H1 (cell line): ENCODE measurements at regions not wholly inside any gene's neighbourhood (a gene's known extent, or its start where the extent isn't known, plus 50 kb on each side); places are given as distances from the start of the nearest gene placed in this dataset.

Source experiments
- POLR2A ChIP-seq, 2 experiments: IDR thresholded peaks; 1 replicate in 1 of 2; 2 replicates in 1 of 2; pipeline ENCODE4 v1.6.1; 2011; ENCODE audit warnings: low read depth in 2 of 2, low read length in 2 of 2, mild to moderate bottlenecking in 2 of 2; ENCODE audit errors: control extremely low read depth in 1 of 2
- SIN3A ChIP-seq, 2 experiments: IDR thresholded peaks in 1 of 2; conservative IDR thresholded peaks in 1 of 2; 2 replicates each; pipeline ENCODE4 v1.6.1; 2011 to 2012; ENCODE audit warnings: low read length in 2 of 2, improper control_type of control experiment in 1 of 2, low read depth in 1 of 2, mild to moderate bottlenecking in 1 of 2
- USF2 ChIP-seq: IDR thresholded peaks from 2 replicates; pipeline ENCODE4 v1.6.1; 2011; ENCODE audit warnings: low read length, improper control_type of control experiment

GRCh38 chr6:90406142-90406794, 109.6 kb upstream of the BACH2 start:
- no peak for TF ChIP-seq USF2
- TF ChIP-seq POLR2A (IDR thresholded peaks at IDR 0.05; ENCODE audit: control extremely low read depth in 1 of 2, low read depth in 2 of 2, low read length in 2 of 2): no peak
- no peak for TF ChIP-seq SIN3A (conservative IDR thresholded peaks at IDR 0.05 in 1 of 2, IDR thresholded peaks at IDR 0.05 in 1 of 2; ENCODE audit: low read depth in 1 of 2, low read length in 2 of 2)
